HG03097 (cell line): ENCODE measurements at regions not wholly inside any gene's neighbourhood (a gene's known extent, or its start where the extent isn't known, plus 50 kb on each side); places are given as distances from the start of the nearest gene placed in this dataset.
"Not testable (repeated sequence)": the region's sequence is repeated elsewhere in the genome, so short reads cannot be mapped to it uniquely, and the experiment has no call there.

Source experiments
- ATAC-seq: cut with Tn5 transposase; IDR thresholded peaks from one replicate; pipeline ENCODE4 v1.9.1; 2021; ENCODE audit not compliant: unreplicated experiment, low FRiP score

DNA sequence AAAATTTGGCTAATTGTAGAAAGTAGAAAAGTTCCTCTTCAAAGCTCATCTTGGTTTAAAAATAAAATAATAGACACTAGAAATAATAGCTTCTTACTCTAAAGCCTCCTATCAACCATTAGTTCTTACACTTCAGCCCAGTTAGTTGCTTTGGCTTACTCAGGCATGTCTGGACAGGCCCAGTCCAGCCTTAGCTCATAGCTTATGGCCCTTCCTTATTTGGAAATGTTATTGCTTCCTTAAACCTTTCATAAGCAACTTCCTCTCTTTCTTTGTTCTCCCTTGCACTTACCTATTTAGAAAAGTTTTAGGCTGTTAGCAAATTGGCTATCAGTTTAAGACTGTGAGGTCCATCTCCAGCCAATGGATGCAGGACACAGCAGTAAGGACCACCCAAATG is 754.1 kb upstream of the NUDT12 start:
- not testable (repeated sequence) for ATAC-seq

DNA sequence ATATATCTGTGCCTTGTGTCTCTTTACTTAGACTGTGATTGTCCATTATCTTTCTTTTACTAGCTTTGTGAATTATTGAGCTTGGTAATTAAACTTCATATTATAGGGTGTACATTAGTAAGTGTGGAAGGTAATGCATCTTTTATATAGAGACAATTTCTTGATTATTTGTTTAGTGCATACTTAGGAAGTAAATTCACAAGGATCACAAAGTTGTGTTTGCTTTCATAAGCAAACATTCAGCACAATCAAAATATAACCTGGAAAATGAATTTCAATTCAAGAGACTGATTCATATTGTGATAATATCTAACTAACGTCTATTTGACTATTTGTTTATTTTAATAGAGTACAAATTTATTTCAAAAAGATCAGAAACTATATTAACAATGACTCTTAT is 749.9 kb upstream of the NUDT12 start:
- no peak for ATAC-seq

DNA sequence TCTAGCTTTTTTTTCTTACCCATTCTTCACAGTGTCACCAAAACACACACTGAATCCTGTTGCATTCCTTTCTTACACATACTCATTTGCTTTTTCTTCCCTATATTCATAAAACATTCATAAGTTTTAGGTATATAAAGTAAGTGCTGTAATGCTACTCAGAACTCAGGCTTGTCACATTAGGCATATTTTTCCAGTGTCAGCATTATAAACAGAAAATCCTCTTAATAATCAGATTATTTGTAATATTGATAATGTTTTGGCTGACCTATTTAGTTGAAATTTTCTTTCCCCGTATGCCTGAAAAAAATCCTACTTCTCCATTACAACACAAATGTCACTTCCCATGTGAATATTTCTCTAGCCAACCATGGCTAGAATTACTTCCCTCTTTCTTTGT is 743.0 kb upstream of the NUDT12 start:
- no peak for ATAC-seq

DNA sequence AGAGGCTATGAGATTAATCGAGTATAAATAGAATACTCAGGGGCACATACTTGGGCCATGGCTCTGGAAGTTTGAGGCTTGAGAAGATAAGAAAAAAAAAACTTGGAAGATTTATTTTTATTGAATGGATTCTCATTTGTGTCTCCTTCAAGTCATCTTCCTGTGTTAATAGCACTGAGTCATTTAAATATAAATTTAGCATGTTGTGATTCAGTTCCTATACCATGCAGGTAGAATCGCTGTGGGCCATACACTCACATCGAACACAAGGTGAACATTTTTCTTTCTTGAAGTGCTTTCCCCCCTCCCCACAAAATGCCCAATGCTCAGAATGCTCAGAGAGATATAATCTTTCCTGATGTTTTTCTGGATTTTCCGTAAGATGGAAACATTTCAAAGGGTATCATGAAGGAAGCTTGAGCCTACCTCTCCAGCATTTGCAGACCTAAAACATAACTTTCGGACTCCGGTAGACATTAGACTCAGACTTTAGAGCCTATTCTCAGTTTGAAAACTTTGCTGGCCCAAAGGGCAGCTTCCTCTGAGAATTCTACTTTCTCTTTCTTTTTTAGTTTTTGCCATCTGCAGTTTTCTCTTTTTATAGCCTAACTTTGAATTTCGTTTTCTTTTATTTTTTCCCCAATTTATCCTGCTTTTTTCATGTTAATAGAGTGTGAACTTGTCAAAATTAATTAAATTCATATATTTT is 737.6 kb upstream of the NUDT12 start:
- ATAC-seq = no peak

DNA sequence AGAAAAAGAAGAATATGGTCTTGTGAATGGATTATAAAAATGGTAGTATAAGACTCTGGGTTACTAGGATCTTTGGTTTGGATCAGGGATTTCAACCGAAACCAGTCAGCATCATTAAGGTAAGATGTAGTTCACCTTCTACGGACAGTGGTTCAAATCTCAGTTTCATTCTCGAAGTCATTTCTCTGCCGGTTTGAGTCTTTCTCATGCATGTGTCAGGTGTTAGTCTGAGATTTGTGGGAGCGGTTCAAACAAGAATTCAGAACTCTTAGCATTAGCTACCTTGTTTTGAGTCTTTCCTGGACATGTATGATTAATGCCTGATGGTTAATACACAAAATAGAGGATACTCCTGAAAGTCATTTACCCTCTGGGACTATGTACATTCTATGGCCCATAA is 735.9 kb upstream of the NUDT12 start:
- ATAC-seq = no peak

DNA sequence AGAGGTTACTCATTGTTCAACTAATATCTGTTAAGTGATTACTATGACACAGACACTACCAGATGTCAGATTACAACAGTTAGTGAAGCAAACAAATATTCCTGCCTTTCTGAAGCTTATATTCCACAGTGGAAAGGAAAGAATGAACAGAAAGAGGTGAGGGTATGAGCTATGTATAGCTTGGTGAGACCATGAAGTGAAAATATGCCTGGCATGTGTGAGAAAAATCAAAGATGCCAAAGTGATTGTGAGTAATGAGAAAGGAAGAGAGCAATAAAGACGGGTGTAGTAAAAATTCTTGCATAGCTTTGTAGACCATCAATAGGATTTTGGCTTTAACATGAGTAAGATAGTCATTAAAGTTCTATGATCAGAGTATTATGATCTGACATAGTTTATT is 734.5 kb upstream of the NUDT12 start:
- no peak for ATAC-seq

DNA sequence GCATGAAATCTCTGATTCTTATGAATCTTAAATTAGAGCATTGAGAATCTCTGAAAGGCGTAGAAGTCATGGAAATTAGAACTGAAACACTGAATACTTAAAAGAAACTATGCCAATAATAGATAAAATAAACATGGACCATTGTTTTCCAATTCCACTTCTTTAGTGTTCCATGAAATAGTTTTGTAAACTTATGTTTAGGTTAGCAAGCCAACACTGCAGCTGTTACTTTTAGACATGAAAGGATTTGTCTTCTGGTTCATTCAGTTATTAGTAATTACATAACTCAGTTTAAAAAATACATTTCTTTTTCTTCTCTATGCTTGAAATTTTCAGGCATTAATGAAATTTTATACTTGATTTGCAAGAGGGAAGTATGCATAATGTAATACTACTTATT is 733.4 kb upstream of the NUDT12 start:
- ATAC-seq = no peak

DNA sequence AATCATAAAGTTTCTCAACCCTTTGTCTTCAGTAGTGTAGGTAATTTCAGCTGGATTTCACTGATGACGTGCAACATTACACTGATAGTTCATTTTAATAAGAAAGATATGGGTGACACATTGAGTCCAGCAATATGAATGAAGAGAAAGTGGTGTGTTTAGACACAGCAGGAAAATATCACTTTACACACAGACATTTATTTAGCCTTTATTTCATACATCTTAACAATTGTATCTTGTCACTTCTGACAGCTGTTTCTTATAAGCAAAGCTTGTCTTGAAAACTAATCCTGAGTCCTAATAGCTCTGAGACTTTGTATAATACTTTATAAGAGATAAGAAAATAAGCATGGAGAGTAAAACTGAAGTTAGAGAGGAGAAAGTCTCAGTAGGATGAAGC is 720.5 kb upstream of the NUDT12 start:
- ATAC-seq = no peak

DNA sequence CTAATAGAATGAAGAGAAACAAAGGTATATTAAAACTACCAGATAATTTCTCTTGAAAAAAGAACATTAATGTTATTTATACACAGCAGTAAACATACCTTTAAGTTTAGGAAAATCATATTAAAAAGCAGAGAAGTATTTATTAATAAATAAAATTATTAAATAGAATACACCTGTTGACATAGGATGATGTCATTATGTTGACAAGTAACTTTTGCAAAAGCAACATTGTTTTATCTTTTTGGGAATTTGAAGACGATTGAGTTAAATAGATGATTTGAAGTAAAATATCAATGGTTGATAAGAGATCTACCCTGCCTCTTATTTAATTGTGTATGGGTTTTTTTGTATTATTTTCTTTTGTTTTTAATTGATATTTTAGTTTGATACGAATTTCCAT is 711.1 kb upstream of the NUDT12 start:
- ATAC-seq = no peak

DNA sequence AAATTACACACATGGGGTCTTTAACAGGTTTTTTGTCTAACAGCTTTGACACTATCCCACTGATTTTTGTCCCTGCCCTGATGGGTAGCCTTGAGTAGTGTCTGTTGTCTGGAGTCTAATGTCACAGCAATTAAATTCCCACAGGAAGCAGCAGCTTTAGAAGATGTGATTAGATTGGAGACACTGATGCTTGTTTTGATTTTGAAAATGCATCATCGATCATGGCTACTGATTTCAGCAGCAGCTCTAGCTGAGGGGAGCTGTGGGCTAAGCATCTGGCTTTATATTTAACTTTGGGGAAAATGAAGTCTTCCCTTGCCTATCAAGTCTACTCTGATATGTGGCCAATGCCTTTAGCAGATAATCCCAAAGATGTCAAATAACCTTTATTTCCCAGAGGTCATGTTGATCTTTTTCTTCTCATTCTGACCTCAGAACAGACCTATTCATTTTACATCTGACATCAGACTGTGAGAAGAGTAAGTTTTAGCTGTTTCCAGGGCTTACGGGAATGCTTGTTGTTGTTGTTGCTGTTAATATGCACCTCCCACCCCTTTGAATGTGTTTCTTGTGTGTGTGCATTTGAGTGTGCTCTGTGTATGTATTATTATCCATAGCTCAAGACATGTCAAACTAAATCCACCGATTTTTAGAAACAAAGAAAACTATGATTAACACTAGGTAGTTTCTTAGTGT is 704.9 kb upstream of the NUDT12 start:
- ATAC-seq = no peak

DNA sequence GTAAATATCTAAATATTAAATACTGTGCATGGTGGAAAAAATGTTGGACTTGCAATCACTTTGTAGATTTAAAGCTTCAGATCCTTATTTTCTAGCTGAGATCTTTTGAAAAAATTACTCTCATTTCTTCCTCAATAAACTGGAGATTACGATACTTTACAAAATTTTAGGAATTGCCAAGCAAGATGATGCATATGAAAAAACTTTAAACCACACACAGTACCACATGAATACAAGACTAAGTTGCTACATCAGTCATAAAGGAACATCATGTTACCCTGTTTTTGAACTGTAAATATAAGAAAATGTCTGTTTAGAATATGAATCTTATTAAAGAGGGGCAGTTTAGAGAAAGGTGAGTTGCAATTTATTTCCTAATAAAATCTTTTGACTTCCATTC is 703.6 kb upstream of the NUDT12 start:
- no peak for ATAC-seq

DNA sequence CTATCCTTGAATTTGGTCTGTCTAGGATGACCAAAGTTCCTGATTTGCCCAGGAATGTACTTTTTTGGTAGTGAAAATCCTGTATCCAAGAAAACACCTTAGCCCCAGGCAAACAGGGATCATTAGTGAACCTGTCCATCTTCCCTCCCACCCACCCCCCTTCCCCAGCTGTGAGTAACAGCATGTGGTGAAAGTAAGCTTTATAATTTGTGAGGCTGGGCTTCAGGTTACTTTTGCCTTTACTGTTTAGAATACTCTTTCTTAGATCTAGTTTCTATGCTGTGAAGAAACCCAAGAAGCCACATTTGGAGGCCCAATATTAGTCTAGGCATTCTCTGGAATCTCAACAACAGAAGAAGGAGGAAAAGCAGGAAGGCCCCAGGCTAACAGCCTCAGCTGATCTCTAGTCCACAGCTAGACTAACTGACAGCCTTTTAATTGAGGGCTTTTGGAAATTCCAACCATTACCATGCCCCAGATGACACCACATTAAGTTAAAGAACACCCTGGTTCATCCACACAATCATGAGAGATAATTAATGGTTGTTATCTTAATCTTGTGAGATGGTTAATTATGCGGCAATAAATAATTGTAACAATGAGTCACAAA is 703.0 kb upstream of the NUDT12 start:
- ATAC-seq = no peak

DNA sequence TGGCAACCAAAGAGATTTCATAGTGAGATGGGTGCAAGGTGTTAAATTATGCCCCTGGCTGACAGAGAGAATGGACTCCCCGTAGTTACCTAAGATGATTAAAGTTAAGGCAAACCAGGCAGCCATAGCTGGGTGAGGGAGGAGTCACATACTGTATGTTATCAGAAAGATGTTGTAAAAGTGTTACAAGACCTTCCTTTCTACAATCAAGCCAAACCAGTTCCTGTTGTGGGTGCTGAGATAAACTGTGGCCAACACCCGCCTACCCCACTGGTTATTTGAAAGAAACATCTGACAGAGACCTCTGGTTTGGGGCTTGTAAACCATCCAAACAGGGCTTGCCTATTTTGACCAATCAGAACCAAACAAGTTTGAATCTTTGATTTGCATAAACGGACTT is 684.7 kb upstream of the NUDT12 start:
- no peak for ATAC-seq

DNA sequence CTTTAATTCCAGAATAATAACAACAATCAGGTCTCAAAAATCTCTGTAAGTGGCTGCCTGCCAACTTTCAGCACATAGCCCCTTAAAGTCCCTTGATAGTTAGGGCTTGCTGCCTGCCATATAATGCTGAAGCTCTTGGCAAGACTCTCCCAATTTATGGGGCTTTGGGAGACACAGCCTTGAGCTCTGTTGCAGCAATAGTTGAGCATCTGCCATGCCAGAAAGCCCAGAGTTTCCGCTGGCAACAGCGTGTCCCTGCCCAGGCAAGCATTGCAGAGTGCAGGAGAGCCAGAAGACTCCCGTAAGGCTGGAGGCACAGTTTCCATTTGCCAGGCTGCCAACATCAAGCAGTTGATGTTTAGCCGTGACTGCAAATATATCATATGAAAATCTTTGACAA is 678.5 kb upstream of the NUDT12 start:
- ATAC-seq = no peak

DNA sequence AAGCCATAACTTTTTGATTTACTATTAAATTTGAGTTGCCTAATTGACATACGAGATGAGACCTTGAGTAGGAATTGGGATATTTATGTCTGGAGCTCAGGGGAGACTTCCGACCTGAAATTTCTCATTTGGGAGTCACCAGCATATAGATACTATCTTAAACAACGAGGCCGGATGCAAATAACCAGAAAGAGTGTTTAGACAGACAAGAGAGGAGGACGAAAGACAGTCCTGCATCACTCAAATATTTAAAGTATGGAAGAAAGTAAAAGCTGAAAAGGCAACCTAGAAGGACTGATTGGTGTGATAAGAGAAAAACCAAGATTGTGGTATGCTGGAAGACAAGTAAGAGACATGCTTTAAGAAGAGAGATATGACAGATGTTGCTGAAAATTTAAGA is 675.0 kb upstream of the NUDT12 start:
- no peak for ATAC-seq

DNA sequence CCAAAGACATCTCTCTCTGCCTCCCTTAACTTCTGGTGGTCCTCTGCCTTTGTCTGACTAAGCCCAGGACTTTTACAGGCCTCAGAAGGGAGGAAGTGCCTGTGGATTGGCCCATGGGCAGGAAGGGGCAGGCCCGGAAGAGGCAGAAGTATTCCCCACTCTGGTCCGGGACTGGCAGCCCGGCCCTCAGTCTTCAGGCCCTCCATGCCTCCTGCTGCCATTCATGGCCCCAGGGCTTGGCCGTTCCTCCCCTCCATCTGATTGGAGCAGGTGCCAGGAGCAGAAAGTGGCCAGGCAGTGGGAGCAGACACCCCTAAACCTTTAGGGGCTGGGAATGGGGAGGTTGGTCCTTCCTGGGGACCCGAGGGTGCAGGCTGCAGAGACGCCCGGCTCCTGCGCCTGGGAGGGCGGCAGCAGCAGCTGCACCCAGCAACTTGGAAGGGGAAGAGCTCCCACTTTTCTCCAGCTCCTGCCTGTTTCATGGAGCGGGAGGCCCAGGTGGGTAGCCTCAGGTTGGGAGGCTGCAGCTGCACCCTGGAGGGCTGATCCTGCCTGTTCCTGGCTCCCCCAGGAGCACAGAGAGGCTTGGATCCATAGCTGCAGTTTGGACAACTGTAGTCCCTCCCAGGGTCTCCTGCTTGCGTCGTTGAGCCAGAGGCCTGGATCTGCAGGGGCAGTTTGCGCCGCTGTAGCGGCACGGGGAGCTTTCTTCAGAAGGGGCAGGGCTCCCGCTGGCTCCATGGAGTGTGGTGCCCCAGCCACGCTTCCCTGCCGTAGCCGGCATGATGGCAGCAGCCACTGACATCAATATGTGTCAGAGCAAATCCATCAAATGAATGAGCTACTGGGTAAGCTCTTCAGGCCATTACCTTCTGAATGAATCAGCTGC is 661.5 kb upstream of the NUDT12 start:
- ATAC-seq = no peak

DNA sequence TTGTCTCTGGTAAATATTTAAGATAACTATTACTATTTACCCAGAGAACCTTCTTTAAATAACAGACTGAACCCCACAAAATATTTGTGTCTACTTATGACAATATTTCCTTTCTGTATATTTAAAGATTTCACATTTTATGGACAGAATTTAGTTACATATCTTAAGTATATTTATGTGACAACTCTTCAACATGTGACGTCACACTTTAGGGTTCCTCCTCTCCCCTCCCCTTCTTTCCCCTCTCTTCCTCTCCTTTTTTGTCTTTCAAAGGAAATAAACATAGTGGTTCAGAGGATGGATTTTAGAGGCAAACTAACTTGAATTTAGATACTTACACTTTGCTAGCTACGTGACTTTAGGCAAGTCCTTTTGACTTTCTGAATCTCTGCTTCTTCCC is 655.6 kb upstream of the NUDT12 start:
- ATAC-seq = no peak

DNA sequence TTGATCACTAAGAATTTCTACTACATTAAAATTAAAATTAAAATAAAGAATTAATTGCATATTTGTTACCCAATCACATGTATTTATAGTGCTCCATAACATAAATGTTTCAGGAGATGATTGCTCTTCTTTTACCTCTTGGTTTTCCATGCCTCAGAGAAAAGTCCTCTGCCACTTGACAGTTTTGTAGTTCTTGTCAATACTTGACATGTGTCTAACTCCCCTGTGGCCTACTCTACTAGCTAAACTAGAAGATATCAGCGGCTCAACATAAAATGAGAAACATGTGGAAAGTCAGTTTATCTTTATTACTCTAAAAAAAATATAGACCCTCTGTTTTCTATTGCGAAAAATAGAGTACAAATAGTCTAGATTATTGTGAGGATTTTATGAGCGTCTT is 650.6 kb upstream of the NUDT12 start:
- ATAC-seq = no peak

DNA sequence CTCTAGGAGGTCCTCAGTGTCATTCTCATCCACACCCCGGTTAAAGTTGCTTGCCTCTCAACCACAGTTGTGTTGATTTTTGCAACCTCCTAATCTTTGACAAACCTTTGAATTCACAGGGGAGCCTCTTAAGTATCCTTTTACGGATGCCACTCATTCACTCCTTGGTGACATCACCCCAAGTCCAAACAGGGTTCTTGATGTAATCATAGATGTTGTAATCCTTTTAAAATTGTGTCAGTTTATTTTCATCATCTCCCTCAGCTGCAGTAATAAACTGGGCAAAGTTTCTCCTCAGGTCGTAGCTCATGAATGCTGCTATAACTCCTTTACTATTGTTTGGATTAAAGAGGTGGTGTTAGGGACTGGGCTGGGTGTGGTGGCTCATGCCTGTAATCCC is 637.2 kb upstream of the NUDT12 start:
- ATAC-seq = no peak

DNA sequence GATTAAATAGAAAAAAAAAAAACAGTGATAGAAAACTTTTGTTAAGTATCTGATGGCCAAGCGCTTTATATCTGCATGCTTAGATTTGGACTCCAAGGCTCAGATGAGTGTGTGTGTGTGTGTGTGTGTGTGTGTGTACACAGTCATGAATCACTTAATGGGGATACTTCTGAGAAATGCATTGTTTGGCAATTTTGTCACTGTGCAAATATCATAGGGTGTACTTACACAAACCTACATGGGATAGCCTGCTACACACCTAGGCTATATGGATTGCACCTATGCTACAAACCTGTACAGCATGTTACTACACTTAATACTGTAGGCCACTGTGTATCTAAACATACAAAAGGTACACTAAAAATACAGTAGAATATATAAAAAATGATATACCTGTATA is 635.6 kb upstream of the NUDT12 start:
- no peak for ATAC-seq

DNA sequence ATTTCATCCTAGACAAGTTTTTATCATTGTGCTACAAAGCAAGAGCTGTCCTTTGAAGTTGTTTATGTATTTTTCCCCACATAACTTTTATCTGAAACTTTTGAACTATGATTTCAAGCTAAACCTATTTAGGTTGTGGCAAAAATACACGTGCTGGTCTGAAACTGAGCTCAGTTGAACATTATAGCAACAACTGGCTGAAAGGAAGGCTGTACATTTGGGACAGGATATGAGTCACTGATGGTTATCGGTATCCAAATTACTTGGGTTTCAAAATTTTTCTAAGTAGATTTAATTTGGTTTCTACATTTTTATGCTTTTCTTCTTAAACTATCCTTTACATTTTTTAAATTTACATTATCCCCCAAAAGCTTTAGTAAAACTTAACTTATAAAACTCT is 627.3 kb upstream of the NUDT12 start:
- ATAC-seq = no peak
